RWPE2 (cell line): ENCODE measurements at regions not wholly inside any gene's neighbourhood (a gene's known extent, or its start where the extent isn't known, plus 50 kb on each side); places are given as distances from the start of the nearest gene placed in this dataset.

ENCODE experiments used
- ATAC-seq: fragments of 200-7000 bp; cut with Tn5 transposase; 3 replicates; pipeline ENCODE4 v1.9.1; 2021; ENCODE audit warnings: low read depth
- DNase-seq: peaks from one replicate; pipeline ENCODE4 v3.0.0-alpha.2; 2020; ENCODE audit warnings: low spot score
- H3K27ac ChIP-seq: fragments of 450-650 bp; 2 replicates; pipeline ENCODE4 v1.5.1; 2017; ENCODE audit warnings: mild to moderate bottlenecking; ENCODE audit not compliant: poor library complexity, severe bottlenecking
- H3K27me3 ChIP-seq: fragments of 250-450 bp; sonication (Bioruptor Pico); 2 replicates; pipeline ENCODE4 v1.5.1; 2021; ENCODE audit warnings: mild to moderate bottlenecking, moderate library complexity; ENCODE audit not compliant: insufficient read depth, poor library complexity, severe bottlenecking
- H3K36me3 ChIP-seq: fragments of 250-450 bp; sonication (Bioruptor Pico); 2 replicates; pipeline ENCODE4 v1.5.1; 2020; ENCODE audit warnings: low read depth, mild to moderate bottlenecking, moderate library complexity
- H3K4me1 ChIP-seq: fragments of 250-450 bp; sonication (Bioruptor Pico); 2 replicates; pipeline ENCODE4 v1.5.1; 2021; ENCODE audit warnings: mild to moderate bottlenecking, moderate library complexity; ENCODE audit not compliant: insufficient read depth, poor library complexity, severe bottlenecking
- H3K4me3 ChIP-seq: fragments of 250-450 bp; sonication (Bioruptor Pico); 2 replicates; pipeline ENCODE4 v1.5.1; 2021; ENCODE audit warnings: mild to moderate bottlenecking, moderate library complexity; ENCODE audit not compliant: severe bottlenecking
- H3K9me3 ChIP-seq: fragments of 250-450 bp; sonication (Bioruptor Pico); 2 replicates; pipeline ENCODE4 v1.5.1; 2021; ENCODE audit warnings: mild to moderate bottlenecking, moderate library complexity; ENCODE audit not compliant: severe bottlenecking
- CTCF ChIP-seq: fragments of 450-650 bp; IDR thresholded peaks from one replicate; pipeline ENCODE4 v1.5.1; 2017; ENCODE audit warnings: mild to moderate bottlenecking, moderate library complexity; ENCODE audit not compliant: poor library complexity, severe bottlenecking

DNA sequence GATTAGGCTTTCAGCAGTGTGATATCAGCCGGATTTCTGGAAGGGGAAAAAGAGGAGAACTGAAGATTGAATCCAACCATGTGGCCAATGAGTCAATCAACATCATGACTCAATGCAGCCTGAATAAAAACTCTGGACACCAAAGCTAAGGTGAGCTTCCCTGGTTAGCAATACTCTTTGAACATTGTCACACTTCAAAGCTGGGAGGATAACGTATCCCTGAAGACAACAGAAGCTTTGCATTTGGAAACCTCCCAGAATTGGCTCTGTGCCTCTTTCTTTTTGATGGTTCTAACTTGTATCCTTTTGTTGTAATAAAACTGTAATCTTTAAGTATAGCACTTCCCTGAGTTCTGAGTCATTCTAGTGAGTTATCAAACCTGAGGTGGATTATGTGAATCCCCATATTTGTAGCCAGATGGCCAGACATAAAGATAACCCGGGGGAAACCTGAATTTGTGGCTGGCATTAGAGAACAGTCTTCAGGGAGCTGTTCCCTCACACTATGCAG lies 284.4 kb downstream of the IPMK start:
- H3K36me3 ChIP-seq, result no peaks in the 10 kb centered on the region
- no peaks in the 10 kb centered on the region for H3K4me1 ChIP-seq
- no peaks in the 10 kb centered on the region for H3K27me3 ChIP-seq
- H3K9me3 ChIP-seq, result no peaks in the 10 kb centered on the region
- H3K27ac ChIP-seq, result no peak overlapping the region
- no peak for TF ChIP-seq CTCF
- no peak for DNase-seq
- no peak overlapping the region for H3K4me3 ChIP-seq
- peak; percentile 31; the same call in 1 of the 3 replicates for ATAC-seq

DNA sequence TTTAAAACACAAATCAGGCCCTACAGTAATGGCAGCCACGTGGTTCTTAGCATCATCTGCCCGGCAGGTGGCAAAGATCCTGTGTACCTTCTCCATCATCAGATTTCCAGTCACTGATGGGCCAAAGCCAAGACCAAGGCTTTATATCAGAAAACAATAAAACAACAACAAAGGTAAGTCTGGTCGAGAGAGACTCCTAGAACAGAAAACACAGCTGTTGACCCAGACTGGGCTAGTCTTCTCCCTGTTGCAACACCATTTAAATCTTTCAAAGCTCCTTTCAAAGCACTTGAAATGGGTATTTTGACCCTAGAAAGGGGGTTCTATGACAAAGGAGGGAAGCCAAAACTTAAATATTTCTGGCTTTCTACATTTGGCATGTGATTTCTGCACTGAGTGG lies 285.6 kb downstream of the IPMK start:
- Histone ChIP-seq H3K36me3 (no peaks in the 10 kb centered on the region), H3K27me3 (no peaks in the 10 kb centered on the region), H3K4me1 (no peaks in the 10 kb centered on the region), H3K27ac (no peak overlapping the region), H3K9me3 (no peaks in the 10 kb centered on the region), H3K4me3 (no peak overlapping the region)
- ATAC-seq, result no peak
- no peak for TF ChIP-seq CTCF
- no peak for DNase-seq

DNA sequence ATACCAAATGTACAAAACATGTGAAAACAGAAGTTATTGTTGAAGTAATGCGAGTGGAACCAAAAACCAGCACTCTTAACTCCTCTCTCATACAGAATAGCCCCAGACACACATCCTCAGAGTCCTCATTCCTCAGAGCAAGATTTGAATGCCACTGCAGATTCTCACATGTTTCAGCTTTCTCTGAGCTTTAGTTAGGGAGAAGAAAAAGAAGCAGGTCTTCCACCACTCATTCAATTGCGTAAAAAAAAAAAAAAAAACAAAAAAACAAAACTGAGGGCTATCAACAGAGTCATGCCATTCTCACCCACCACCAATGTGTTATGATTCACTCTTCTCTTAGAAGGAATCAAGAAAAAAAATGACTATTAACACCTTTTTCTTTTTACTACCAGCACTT lies 287.7 kb downstream of the IPMK start:
- H3K9me3 ChIP-seq, result no peaks in the 10 kb centered on the region
- DNase-seq, result no peak
- no peak for ATAC-seq

DNA sequence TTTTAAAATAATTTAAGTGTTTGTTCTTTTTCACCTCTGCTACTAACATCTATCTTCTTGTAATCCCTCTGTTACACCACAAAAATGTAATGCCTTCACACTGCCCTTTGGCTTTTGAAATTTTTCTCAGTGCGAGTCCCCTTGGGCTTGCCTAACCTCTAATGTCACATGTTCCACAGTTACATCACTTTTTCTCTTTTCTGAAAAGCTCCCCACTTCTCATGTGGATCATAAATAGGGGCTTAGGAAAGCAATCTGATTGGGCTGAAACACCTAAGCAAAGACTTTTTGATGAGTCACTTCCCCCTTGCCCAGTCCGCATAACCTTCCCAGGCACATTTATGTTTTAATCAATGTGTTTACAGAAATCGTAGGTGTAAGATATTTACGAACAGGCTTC lies 288.2 kb downstream of the IPMK start:
- Histone ChIP-seq H3K4me1 (no peaks in the 10 kb centered on the region), H3K27me3 (no peaks in the 10 kb centered on the region), H3K36me3 (no peaks in the 10 kb centered on the region), H3K4me3 (no peak overlapping the region), H3K27ac (no peak overlapping the region), H3K9me3 (no peaks in the 10 kb centered on the region)
- no peak for TF ChIP-seq CTCF
- ATAC-seq, result no peak
- no peak for DNase-seq

More for the DNA sequence above, 287.7 kb downstream of the IPMK start:
- Histone ChIP-seq H3K36me3 (no peaks in the 10 kb centered on the region), H3K27ac (no peak overlapping the region), H3K4me1 (no peaks in the 10 kb centered on the region), H3K27me3 (no peaks in the 10 kb centered on the region), H3K4me3 (no peak overlapping the region)
- no peak for TF ChIP-seq CTCF

- Histone ChIP-seq H3K27ac (no peak overlapping the region), H3K4me1 (peaks cover 4% of the 10 kb centered on the region), H3K27me3 (no peaks in the 10 kb centered on the region), H3K9me3 (no peaks in the 10 kb centered on the region), H3K36me3 (no peaks in the 10 kb centered on the region), H3K4me3 (no peak overlapping the region)
- no peak for TF ChIP-seq CTCF
- no peak for ATAC-seq
- no peak for DNase-seq
Observed at GRCh38 chr10:57977262-57977661, 290.4 kb downstream of the IPMK start.
